GM21360 (cell line): ENCODE measurements at regions not wholly inside any gene's neighbourhood (a gene's known extent, or its start where the extent isn't known, plus 50 kb on each side); places are given as distances from the start of the nearest gene placed in this dataset.
"Not testable (repeated sequence)": the region's sequence is repeated elsewhere in the genome, so short reads cannot be mapped to it uniquely, and the experiment has no call there.

Experiments used
- ATAC-seq: cut with Tn5 transposase; IDR thresholded peaks from one replicate; pipeline ENCODE4 v1.9.1; 2021; ENCODE audit warnings: mild to moderate bottlenecking, moderate library complexity; ENCODE audit not compliant: unreplicated experiment

GRCh38 chr3:77707281-77707680, 667.4 kb downstream of the ROBO2 start:
- no peak for ATAC-seq

DNA sequence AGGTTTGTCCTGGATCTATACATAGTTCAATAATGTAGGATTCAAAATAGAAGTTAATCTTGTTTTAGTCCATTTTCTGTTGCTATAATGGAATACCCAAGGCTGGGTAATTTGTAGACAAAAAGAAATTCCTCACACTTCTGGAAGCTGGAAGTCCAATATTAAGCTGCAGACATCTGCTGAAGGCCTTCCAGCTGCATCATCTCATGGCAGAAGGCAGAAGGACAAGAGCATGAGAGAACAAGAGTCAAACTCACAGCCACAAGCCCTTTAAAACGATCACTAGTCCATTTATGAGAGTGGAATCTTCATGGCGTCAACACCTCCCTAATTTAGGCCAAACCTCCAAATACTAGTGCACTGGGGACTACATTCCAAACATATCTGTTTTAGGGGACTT, 669.3 kb downstream of the ROBO2 start:
- ATAC-seq = no peak

DNA sequence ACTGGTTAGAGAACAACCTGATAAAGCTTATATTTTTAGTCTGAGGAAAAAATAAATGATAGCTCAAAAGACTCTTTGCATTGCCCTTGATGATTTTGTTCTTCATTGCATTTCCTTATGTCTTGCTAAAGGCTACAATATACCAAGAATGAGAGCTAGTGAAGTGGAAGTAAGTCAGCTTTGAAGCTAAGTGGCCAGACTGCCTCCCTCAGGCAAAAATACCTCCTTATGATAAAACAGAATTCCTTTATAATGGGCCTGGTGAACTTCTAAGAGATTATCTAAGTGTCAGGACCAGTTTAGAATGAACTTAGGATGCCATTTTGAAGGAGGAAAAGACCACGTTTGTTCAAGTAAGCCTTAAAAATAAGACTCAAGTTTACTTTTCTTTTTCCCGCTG, 678.4 kb downstream of the ROBO2 start:
- no peak for ATAC-seq

DNA sequence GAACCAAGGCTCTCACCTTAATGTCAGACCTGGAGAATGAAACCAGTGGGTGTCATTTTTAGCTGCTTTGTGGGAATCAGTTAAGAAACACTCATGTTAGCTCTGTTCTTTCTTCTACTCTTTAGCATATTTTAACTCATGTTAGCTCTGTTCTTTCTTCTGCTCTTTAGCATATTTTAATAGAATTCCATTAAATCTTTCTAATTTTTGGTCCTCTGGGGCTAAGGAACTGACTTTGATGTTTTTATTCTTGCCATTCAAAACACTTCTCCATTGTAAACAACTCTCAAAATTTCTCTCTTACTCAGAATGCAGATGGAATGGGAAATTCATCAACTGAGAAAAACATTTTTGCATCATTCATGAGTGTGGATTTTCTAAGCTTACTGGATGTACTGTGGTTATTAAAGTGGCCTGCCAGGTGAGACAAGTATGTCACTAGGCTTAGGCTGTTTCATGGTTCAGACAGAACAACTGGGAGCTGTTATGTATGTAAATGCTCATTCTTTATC, 680.6 kb downstream of the ROBO2 start:
- ATAC-seq = no peak

DNA sequence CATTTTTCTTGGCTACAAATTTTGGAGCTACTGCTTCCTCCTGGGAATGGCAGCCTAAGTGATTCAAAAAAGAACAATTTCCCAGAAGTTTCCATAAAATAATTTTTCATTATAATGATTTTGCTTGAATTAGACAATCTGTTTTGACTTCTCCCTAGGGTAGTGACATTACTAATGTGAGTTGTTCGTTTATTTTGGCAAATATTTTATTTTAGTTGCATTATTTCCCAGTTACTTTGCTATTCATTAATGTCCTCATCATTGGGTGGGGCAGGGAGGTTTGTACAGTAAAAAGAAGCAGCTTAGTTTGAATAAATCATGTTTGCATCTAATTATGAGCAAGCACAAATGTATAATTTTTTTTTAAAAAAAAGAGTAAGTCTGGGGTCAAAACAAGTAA, 686.6 kb downstream of the ROBO2 start:
- ATAC-seq = no peak

GRCh38 chr3:77746048-77746447, 706.1 kb downstream of the ROBO2 start:
- no peak for ATAC-seq

GRCh38 chr3:77746892-77747291, 707.0 kb downstream of the ROBO2 start:
- ATAC-seq = no peak

DNA sequence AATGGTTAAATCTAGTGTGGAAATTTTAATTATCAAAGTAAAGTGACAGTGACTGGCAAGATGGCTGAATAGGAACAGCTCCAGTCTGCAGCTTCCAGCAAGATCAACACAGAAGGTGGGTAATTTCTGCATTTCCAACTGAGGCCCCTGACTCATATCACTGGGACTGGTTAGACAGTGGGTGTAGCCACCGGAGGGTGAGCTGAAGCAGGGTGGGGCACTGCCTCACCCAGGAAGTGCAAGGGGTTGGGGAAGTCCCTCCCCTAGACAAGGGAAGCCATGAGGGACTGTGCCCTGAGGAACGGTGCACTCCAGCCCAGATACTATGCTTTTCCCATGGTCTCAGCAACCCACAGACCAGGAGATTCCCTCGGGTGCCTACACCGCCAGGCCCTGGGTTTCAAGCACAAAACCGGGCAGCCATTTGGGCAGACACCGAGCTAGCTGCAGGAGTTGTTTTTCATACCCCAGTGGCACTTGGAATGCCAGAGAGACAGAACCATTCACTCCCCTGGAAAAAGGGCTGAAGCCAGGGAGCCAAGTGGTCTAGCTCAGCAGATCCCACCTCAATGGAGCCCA, 716.6 kb downstream of the ROBO2 start:
- ATAC-seq = not testable (repeated sequence)

DNA sequence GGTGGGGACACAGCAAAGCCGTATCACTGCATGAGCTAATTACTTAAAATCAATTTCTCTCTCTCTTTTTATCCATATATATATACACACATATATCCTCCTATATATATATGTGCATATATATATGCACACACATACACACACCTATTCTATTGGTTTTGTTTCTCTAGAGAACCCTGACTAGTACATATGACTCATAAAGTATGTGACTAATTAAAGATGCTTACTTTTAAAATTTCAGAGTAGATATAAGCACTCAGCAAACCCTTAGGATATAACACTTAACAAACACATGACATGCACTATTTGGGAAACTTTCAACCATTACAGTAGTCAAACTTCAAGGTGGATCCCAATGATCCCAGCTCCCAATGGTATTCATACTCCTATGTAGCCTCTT, 732.6 kb downstream of the ROBO2 start:
- no peak for ATAC-seq

DNA sequence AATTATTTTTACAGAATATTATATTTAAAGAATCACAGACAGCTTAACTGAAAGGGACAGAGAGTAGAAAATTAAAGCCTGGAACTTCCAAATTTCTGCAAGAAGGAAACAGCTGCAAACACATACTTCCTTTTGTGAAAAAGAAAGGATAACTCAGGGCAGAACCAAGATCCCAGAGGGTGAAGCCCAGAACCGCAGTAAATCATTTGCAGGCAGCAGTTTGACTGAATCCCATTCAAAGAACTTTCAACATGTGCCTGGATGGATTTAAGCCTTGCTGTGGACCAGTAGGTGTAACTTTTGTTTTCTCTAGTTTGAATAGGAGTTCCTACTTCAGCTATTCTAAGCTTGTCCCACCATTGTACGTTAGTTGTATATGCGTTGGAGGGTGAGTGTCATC, 733.2 kb downstream of the ROBO2 start:
- ATAC-seq = no peak

DNA sequence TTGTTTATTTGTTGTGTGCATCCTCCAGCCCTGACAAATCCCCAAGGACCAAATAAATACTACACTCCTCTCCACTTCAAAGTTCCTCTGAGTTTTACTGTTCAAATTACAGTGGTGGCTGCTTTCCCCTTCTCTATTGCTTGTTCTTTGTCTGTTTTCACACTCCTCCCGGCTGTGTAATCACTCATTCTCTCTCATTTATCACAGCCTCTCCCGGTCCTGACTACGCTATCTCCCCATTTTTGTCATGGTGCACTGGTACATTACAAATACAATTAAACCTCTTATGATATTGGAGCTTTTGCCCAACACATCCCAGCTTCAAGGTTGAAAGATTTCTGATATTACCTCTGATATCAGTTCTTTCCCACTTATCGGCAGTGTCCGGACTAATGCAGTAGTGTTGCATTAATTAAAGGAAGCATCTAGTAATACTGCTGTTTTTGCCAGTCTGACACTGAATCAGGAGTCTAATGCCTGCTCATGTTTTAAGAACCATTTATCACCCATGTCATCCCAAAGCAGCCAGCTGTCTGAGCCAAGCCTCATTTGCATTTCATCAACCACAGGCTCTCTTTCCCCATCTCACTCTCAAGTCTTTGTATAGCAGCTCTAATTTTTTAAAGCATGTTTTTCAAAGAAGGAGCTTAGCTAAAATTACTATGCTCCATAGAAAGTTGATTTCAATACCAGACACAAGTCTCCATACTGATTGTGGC, 740.5 kb downstream of the ROBO2 start:
- no peak for ATAC-seq

DNA sequence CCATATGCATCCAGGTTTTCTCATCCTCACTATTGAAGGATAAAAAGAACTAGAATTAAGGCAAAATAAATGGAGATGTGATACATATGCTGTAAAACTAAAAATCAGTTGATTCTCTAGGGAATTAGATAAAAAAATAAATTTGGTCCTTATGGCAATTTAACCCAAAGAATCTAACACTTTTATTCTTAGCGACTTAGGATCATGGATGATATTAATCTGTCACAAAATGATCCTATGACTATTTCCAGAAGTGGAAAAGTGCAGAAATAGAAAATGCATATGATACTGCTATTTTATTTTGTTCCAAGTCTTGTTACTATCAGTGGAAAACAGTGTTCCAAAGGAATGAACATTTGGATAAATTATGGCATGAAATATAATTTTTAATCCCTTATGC, 746.3 kb downstream of the ROBO2 start:
- no peak for ATAC-seq

- ATAC-seq = no peak
Observed at GRCh38 chr3:77795013-77795412, 755.1 kb downstream of the ROBO2 start.

DNA sequence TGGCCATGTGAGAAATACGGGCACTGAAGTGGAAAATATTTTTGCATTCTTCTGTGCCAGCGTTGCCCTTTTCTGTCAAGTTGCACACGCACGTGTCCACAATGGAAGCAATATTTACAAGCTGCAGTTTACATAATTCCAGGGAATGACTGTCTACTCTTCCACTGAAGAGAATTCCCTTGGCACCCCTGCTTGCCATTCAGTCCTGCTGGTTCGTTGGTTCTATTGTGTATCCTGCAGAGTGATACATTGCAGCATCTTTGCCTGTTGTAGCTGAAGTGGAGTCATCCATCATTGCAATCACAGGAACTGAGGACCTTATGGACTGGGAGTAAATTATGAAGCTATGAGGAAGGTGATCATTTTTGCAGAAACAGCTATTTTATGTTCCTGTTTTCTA, 759.4 kb downstream of the ROBO2 start:
- no peak for ATAC-seq

DNA sequence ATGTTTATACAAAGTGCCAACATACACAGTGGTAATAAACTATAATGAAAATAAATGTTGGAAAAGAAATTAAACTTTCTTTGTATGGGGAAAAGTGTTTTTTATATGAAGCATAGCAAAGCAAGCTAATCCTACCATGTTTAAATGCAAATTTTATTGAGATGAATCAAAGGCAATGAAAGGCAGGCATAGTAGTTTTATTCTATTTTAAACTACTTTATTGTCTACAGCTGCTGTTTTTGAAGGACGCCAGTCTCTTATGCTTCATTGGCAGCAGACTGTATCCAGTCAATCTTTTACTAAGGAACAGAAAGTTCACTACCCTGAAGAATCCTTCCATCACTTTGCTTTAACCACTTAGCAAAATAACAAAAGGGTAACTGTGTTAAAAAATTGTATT, 761.0 kb downstream of the ROBO2 start:
- no peak for ATAC-seq

- ATAC-seq = no peak
Observed at GRCh38 chr3:77807312-77807711, 767.4 kb downstream of the ROBO2 start.

DNA sequence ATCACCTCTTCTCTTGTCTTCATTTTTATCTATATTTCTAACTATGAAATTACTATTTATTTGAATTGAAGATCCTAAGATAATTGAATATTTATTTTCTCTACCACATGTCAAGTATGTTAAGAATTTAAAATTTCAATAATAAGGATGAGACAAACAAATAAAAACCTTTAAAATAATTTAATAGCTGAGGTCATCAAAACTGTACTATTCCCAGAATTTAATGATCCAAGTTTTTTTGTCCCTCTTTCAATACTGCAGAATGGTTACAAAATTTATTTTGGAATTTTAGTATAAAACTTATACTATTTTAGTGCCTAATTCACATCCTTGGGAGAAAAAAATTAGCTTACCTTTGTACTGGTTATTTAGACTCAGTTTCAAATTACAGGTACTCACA, 774.9 kb downstream of the ROBO2 start:
- ATAC-seq = no peak

- ATAC-seq = no peak
Observed at GRCh38 chr3:77815467-77815866, 775.6 kb downstream of the ROBO2 start.

- ATAC-seq = no peak
Observed at GRCh38 chr3:77816366-77816765, 776.5 kb downstream of the ROBO2 start.

DNA sequence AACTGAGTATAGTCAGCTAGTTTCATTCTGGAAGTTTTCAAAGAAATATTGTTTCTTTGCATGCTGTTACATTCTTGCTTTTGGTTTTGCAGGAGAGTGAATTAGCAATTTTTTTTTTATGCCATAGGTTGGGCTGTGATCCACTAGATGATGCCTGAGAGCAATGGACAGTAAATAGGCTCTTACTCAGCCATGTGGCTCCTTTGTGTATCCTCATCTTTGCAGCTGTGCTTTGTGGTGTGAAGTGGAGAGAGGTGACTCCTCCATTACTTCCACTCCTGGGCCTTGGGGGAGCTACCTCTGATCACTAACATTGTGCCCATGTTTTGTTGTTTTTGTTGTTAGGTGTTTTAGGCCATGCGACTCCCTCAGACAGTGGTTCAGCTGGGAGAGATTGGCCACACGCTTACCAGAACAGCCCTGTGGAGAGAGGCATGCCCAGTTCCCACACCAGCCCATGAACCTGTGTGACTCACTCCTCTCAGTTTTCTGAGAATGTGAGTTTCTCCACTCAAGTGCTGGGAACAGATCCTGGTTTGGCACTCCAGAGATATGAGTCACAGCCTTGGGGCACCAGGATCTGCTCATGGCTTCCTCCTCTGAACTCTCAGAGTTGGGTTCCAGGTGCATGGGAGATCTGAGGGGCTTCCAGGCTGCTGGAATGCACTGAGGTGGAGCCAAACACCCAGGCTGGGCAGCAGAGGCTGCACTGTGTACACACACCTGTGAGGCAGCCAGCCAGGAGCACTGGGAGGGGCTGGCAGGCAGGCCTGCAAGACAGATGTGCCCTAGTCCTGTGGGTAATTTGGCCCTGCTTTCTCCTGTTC, 785.3 kb downstream of the ROBO2 start:
- ATAC-seq = no peak

DNA sequence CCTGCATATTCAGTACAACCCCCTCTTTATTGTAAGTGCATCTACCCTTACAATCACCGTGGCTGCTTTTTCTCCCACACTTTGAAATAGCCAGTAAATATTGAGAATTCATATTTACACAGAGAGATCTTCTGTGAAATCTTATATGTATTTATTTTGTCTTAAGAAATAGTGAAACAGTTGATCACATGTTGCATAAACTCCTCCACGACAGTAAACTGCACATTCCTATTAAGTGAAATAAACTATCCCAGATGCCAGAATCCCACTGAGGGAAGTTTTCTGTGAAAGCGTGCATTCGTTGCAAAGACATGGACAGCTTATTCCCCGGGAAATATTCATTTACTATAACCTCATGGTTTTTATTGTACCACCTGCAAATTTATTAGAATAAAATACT, 796.0 kb downstream of the ROBO2 start:
- ATAC-seq = no peak

- no peak for ATAC-seq
Observed at GRCh38 chr3:77837456-77838025, 797.6 kb downstream of the ROBO2 start.
